HG03457 (cell line): ENCODE measurements at regions not wholly inside any gene's neighbourhood (a gene's known extent, or its start where the extent isn't known, plus 50 kb on each side); places are given as distances from the start of the nearest gene placed in this dataset.

Experiments
- ATAC-seq: cut with Tn5 transposase; IDR thresholded peaks from one replicate; pipeline ENCODE4 v1.9.1; 2021; ENCODE audit warnings: moderate number of reproducible peaks; ENCODE audit not compliant: unreplicated experiment

DNA sequence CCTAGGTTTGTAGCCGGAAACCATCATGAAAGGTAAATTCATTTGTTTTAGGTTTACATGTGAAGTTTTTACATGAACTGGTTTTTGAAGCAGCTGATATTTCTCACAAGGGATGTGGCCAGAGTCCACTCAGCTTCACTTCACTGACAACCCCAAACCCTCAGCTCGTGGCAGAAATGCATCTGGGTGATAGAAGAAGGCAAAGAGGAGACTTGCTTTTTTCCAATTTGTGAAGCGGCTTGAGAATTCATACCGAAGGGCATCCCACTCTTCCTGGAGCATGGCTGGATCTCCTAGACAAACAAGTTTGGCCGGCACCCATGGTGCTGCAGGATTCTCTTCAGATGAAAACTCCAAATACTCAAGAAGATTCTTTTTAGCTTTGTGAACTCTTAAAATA lies 392.8 kb upstream of the CNR1 start:
- no peak for ATAC-seq

DNA sequence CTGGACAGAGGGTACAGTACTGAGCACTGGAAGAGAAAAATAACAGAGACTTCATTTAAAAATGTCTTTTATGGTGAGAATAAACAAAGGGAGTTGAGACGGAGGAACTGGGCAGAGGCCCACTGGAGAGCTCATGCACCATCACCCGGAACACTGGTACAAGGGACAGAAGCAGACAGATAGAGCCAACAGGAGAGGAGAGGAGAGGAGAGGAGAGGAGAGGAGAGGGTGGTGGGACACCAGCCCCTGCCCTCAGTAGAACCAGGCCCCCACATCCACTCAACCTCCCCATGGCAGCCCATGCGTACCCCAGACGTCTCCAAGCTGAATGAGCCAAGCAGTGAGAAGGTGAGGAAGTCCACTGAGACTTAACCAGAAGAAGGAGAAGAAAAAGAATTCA lies 390.5 kb upstream of the CNR1 start:
- no peak for ATAC-seq

DNA sequence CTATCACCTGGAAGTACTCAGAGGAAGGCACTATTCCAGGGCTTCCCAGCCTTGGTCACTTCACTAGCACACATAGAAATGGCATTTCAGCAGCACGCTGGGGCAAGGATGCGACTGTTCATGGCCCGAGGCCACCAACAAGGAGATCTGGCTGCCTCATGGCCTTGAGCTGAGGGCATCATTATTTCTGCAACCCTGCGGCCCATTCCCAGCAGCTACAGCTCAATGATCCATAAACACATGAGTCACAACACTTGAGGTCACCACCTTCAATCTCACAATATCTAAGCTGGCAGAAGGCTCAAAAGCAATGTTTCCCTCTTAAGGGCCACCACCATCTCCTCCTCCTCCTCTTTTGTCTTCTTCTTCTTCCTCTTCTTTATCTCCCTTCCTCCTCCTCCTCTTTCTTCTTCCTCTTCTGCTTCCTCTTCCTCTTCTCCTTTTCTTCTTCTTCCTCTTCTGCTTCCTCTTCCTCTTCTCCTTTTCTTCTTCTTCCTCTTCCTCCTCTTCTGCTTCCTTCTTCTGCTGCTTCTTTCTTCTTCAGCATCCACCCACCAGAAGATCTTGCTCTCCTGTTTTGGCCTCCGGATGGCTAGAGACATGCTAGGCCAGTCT lies 382.9 kb upstream of the CNR1 start:
- no peak for ATAC-seq

DNA sequence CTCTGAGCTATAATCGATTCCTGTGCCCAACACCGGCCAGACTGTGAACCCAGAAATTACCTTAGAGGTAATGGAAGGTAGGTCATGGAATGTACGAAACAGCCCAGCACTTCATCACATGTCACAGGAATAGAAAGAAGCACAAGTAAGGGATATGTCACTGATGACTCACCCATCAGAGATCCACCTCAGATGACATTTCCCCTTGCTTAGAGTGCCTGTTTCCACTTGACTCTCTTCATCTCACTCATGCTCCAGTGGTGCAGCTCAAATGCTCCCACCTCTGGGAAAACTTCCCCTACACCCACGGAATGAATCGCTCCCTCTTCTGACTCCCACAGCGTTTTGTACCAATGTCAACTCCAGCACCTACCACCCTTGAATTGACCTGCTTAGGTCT lies 381.6 kb upstream of the CNR1 start:
- ATAC-seq: no peak

DNA sequence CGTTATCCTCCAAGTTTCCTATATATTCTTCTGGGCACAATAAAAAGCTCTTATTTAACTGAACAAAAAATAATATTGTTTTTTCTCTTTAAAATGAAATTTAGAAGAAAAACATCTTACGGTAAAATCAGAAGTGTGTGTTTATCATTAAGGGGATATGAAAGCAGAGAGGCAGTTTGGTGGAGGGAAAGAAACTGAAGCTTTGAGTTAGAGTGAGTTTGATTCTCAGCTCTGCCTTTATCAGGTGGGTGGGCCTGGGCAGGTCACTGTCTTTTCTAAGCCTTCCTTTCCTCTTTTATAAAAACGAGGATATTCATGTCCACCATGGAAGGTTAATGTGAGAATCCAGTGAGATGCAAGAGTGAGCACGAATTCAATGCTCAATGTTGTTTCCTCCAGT lies 379.8 kb upstream of the CNR1 start:
- no peak for ATAC-seq

- no peak for ATAC-seq
Observed at GRCh38 chr6:88544986-88545612, 379.0 kb upstream of the CNR1 start.

GRCh38 chr6:88539295-88539764 lies 373.2 kb upstream of the CNR1 start:
- ATAC-seq: no peak

- no peak for ATAC-seq
Observed at GRCh38 chr6:88538840-88539239, 372.7 kb upstream of the CNR1 start.

- no peak for ATAC-seq
Observed at GRCh38 chr6:88538130-88538706, 372.1 kb upstream of the CNR1 start.

- ATAC-seq: no peak
Observed at GRCh38 chr6:88536071-88536625, 370.0 kb upstream of the CNR1 start.

DNA sequence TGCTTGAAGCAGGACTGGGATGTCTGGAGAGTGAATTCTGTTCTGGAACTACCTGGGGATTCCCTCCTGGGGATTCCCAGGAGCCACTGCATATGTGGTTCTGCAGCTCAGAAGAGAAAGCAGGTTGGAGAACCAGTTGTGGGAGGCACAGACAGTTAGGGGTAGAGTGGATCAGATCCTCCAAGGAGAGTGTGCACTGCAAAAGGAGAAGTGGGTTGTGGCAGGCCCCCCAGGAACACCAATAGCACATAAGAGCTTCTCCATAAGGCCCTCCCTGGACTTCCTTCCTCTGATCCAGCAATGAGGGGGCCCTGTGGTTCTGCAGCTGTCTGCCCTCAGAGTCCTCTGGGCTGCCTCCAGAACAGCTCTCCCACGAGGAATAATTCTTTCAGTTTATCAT lies 369.2 kb upstream of the CNR1 start:
- no peak for ATAC-seq

- no peak for ATAC-seq
Observed at GRCh38 chr6:88532241-88532860, 366.2 kb upstream of the CNR1 start.

- no peak for ATAC-seq
Observed at GRCh38 chr6:88529726-88530125, 363.6 kb upstream of the CNR1 start.

GRCh38 chr6:88520445-88520844 lies 354.3 kb upstream of the CNR1 start:
- ATAC-seq: no peak

- no peak for ATAC-seq
Observed at GRCh38 chr6:88520017-88520338, 353.8 kb upstream of the CNR1 start.

GRCh38 chr6:88519301-88520016 lies 353.3 kb upstream of the CNR1 start:
- no peak for ATAC-seq

DNA sequence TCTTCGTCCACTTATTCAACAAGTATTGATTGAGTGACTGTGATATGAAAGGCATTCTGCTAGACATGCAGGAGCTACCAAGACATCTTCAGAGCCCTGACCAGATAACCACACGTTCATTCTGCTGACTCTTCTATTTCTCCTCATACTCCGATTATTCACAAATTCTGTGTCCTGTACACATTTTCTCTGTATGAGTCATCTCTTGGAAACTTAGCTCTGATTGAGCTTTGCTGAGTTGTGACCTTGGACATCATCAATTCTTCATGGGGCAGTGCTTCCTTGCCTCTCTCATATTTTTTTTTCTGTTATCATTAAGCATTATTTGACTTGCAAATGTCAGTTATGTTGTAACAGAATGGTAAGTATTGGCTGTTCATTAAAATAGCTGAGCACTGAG lies 351.6 kb upstream of the CNR1 start:
- no peak for ATAC-seq

DNA sequence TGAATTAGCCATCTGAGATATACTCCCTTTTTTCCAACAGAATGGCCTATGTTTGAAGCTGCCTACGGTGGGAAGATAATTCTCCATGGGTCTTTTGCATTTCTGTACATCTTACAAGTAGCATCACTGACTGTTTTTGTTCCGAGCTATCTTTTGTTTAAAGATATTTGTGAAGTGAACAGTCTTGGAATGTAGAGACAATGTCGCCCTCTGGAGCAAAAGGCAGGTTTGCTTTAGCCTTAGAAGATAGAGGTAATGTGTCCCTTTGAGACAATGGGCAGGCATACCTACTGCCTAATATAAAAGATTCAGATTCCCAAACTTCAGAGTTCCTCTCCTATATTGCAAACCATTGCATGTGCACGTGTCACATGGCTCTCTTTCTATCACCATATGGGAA lies 347.8 kb upstream of the CNR1 start:
- ATAC-seq: no peak

DNA sequence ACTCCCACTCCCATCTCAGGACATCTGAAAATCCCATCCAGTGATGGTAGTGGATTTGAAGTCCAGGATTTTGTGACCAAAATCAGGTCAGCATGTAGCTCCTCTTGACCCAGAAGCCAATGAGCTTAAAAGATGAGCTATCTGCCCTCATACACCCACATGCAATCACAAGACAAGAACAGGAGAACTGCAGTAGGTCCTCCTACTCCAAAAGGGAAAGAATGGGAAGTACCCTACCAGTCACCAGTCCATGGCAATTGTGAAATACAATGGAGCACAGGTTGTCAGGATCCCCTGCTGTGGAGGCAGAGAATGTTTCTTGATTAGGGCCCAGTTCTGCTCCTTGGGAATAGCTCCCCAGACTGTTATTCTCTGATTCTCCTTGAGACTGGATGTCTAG lies 347.3 kb upstream of the CNR1 start:
- ATAC-seq: no peak

DNA sequence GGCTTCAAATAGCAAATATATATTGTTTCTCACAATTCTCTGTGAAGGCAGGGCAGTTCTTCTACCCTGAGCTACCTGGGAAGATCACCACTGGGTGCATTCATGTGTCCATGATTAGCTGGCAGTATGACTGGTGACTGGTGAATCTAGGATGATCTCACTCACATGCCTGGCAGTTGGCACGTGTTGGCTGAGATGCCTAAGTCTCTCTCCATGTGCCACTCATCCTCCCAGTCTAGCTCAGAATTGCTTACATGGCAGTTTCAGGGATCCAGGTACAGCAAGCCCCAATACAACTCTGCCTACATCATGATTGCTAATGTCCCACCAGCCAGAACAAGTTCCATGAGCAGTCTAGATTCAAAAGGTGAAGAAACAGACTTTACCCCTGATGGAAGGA lies 346.8 kb upstream of the CNR1 start:
- ATAC-seq: no peak

GRCh38 chr6:88502391-88502790 lies 336.2 kb upstream of the CNR1 start:
- no peak for ATAC-seq
